ENCODE measurements at regions not wholly inside any gene's neighbourhood (a gene's known extent, or its start where the extent isn't known, plus 50 kb on each side); places are given as distances from the start of the nearest gene placed in this dataset.

- TF ChIP-seq EZH2 (IDR thresholded peaks at IDR 0.05; ENCODE audit: insufficient read depth, low read length) (no peak), CTCF (IDR thresholded peaks at IDR 0.05; ENCODE audit: insufficient read depth, low read depth, low read length) (no peak)
These were observed 89.3 kb upstream of the C1QTNF9B start for GRCh38 chr13:23986619-23987018.

Measured in astrocyte (in vitro differentiated cells and primary cell).